ENCODE measurements at regions not wholly inside any gene's neighbourhood (a gene's known extent, or its start where the extent isn't known, plus 50 kb on each side); places are given as distances from the start of the nearest gene placed in this dataset.

DNA sequence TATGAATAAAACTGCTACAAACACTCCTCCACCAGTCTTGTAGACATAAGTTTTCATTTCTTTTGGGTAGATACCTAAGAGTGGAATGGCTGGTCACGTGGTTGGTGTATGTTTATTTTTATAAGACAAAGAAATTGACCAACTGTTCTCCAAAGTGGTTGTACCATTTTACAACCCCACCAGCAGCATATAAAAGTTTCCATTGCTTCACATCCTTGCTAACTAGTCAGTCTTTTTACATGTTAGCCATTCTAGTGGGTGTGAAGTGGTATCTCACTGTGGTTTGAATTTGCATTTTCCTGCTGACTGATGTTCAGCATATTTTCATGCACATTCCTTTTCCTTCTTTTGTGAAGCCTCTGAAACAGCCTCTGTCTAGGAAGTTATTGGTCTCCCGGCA lies 76.2 kb upstream of the ADGRG2 start (continued):
- TF ChIP-seq ZNF331 (CRISPR knock-in tag; IDR thresholded peaks at IDR 0.05; ENCODE audit: low read depth): no peak
- TF ChIP-seq ZNF114 (CRISPR knock-in tag; IDR thresholded peaks at IDR 0.05): no peak
- TF ChIP-seq NANOG (IDR thresholded peaks at IDR 0.05; ENCODE audit: borderline replicate concordance): no peak
- TF ChIP-seq, protein P1, sequence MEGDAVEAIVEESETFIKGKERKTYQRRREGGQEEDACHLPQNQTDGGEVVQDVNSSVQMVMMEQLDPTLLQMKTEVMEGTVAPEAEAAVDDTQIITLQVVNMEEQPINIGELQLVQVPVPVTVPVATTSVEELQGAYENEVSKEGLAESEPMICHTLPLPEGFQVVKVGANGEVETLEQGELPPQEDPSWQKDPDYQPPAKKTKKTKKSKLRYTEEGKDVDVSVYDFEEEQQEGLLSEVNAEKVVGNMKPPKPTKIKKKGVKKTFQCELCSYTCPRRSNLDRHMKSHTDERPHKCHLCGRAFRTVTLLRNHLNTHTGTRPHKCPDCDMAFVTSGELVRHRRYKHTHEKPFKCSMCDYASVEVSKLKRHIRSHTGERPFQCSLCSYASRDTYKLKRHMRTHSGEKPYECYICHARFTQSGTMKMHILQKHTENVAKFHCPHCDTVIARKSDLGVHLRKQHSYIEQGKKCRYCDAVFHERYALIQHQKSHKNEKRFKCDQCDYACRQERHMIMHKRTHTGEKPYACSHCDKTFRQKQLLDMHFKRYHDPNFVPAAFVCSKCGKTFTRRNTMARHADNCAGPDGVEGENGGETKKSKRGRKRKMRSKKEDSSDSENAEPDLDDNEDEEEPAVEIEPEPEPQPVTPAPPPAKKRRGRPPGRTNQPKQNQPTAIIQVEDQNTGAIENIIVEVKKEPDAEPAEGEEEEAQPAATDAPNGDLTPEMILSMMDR (conservative IDR thresholded peaks at IDR 0.05; ENCODE audit: low read depth in 2 of 2): no peak
- TF ChIP-seq EZH2phosphoT487 (IDR thresholded peaks at IDR 0.05; ENCODE audit: unreplicated experiment): no peak

DNA sequence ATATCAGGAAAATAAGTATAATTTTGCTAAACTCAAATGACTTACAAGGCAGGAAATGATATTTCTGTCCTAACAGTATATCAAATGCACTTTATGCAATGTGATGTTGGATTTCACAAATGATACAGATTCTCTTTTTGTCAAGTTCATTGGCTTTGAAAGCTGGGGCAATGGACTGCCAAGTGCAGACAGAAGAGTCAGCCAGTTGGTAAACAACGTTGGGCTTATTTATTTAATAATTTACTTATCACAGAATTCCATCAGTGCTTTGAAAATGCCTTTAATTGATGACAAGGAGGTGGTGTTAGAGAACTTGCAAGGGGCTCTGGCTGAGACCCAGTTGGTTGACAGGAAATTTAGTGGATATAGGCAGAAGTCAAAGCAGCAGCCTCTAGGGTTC lies 79.9 kb upstream of the ADGRG2 start:
- Histone ChIP-seq H3K27me3 (ENCODE audit: insufficient read depth) (no peaks in the 10 kb centered on the region), H3F3A (replicated peaks; ENCODE audit: low read depth) (no peaks in the 10 kb centered on the region), H3K79me2 (replicated peaks; ENCODE audit: insufficient read depth) (no peaks in the 10 kb centered on the region), H3K4me3 (no peak overlapping the region), H3K4me2 (no peak overlapping the region), H3K27ac (ENCODE audit: low read depth) (no peak overlapping the region), H3K36me3 (ENCODE audit: insufficient read depth) (no peaks in the 10 kb centered on the region), H2AFZ (no peak overlapping the region), H4K20me1 (replicated peaks; ENCODE audit: insufficient read depth) (no peaks in the 10 kb centered on the region), H3K4me1 (ENCODE audit: insufficient read depth) (no peaks in the 10 kb centered on the region), H3K9me2 (ENCODE audit: insufficient read depth) (no peaks in the 10 kb centered on the region)
- no peak for ATAC-seq
- Mint-ChIP-seq H3K9me3 (no peaks in the 10 kb centered on the region), H3K4me3 (no peak overlapping the region), H3K36me3 (ENCODE audit: low read depth) (no peaks in the 10 kb centered on the region), H3K27me3 (ENCODE audit: insufficient read depth, low read depth, poor library complexity) (no peaks in the 10 kb centered on the region), H3K4me1 (no peaks in the 10 kb centered on the region), H3K27ac (no peak overlapping the region)
- DNase-seq (ENCODE audit: low spot score): no peak
- TF ChIP-seq ZNF114 (CRISPR knock-in tag; IDR thresholded peaks at IDR 0.05): no peak
- no peak for TF ChIP-seq NANOG (IDR thresholded peaks at IDR 0.05; ENCODE audit: borderline replicate concordance)
- TF ChIP-seq EZH2phosphoT487 (IDR thresholded peaks at IDR 0.05; ENCODE audit: unreplicated experiment): no peak
- TF ChIP-seq JUNB (IDR thresholded peaks at IDR 0.05; ENCODE audit: unreplicated experiment): no peak
- no peak for TF ChIP-seq ZNF331 (CRISPR knock-in tag; IDR thresholded peaks at IDR 0.05; ENCODE audit: low read depth)
- TF ChIP-seq STAT1 (IDR thresholded peaks at IDR 0.05; ENCODE audit: unreplicated experiment): no peak
- no peak for TF ChIP-seq EZH2 (IDR thresholded peaks at IDR 0.05; ENCODE audit: low read depth, unreplicated experiment)
- TF ChIP-seq, protein P2, sequence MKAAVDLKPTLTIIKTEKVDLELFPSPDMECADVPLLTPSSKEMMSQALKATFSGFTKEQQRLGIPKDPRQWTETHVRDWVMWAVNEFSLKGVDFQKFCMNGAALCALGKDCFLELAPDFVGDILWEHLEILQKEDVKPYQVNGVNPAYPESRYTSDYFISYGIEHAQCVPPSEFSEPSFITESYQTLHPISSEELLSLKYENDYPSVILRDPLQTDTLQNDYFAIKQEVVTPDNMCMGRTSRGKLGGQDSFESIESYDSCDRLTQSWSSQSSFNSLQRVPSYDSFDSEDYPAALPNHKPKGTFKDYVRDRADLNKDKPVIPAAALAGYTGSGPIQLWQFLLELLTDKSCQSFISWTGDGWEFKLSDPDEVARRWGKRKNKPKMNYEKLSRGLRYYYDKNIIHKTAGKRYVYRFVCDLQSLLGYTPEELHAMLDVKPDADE (IDR thresholded peaks at IDR 0.05): no peak

DNA sequence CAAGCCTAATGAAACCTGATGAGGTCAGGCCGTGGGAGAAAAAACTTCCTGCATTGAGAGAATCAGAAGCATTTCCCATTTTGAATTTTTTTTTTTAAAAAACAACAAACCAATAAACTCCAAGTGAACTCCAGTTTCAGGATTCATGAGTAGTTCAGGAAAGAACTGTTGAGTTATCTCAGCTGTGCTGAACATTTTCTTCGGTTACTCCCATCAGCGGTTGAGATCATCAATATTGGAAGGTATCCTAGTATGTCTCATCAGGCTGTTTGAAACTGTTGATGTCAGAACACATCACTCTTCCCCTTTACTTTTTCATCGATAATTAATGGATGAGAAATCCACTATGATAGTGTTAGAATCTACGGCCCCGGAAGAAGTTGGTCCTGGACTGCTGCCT lies 82.4 kb upstream of the ADGRG2 start:
- no peaks in the 10 kb centered on the region for H3K27me3 ChIP-seq (ENCODE audit: insufficient read depth)
- no peaks in the 10 kb centered on the region for H3K36me3 ChIP-seq (ENCODE audit: insufficient read depth)
- H3K4me1 ChIP-seq (ENCODE audit: insufficient read depth): no peaks in the 10 kb centered on the region
- no peak overlapping the region for H3K4me3 Mint-ChIP-seq
- no peaks in the 10 kb centered on the region for H3K27me3 Mint-ChIP-seq (ENCODE audit: insufficient read depth, low read depth, poor library complexity)
- H3K79me2 ChIP-seq (replicated peaks; ENCODE audit: insufficient read depth): no peaks in the 10 kb centered on the region
- H3K9me2 ChIP-seq (ENCODE audit: insufficient read depth): no peaks in the 10 kb centered on the region
- no peak for ATAC-seq
- DNase-seq (ENCODE audit: low spot score): no peak
- no peak overlapping the region for H2AFZ ChIP-seq
- no peak overlapping the region for H3K4me2 ChIP-seq
- no peaks in the 10 kb centered on the region for H3K4me1 Mint-ChIP-seq
- no peaks in the 10 kb centered on the region for H4K20me1 ChIP-seq (replicated peaks; ENCODE audit: insufficient read depth)
- H3F3A ChIP-seq (replicated peaks; ENCODE audit: low read depth): no peaks in the 10 kb centered on the region
- H3K9me3 Mint-ChIP-seq: no peaks in the 10 kb centered on the region
- TF ChIP-seq EZH2phosphoT487 (IDR thresholded peaks at IDR 0.05; ENCODE audit: unreplicated experiment): no peak
- TF ChIP-seq, protein P3, sequence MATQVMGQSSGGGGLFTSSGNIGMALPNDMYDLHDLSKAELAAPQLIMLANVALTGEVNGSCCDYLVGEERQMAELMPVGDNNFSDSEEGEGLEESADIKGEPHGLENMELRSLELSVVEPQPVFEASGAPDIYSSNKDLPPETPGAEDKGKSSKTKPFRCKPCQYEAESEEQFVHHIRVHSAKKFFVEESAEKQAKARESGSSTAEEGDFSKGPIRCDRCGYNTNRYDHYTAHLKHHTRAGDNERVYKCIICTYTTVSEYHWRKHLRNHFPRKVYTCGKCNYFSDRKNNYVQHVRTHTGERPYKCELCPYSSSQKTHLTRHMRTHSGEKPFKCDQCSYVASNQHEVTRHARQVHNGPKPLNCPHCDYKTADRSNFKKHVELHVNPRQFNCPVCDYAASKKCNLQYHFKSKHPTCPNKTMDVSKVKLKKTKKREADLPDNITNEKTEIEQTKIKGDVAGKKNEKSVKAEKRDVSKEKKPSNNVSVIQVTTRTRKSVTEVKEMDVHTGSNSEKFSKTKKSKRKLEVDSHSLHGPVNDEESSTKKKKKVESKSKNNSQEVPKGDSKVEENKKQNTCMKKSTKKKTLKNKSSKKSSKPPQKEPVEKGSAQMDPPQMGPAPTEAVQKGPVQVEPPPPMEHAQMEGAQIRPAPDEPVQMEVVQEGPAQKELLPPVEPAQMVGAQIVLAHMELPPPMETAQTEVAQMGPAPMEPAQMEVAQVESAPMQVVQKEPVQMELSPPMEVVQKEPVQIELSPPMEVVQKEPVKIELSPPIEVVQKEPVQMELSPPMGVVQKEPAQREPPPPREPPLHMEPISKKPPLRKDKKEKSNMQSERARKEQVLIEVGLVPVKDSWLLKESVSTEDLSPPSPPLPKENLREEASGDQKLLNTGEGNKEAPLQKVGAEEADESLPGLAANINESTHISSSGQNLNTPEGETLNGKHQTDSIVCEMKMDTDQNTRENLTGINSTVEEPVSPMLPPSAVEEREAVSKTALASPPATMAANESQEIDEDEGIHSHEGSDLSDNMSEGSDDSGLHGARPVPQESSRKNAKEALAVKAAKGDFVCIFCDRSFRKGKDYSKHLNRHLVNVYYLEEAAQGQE (IDR thresholded peaks at IDR 0.05; ENCODE audit: unreplicated experiment): no peak
- no peak for TF ChIP-seq ZNF331 (CRISPR knock-in tag; IDR thresholded peaks at IDR 0.05; ENCODE audit: low read depth)
- TF ChIP-seq NANOG (IDR thresholded peaks at IDR 0.05; ENCODE audit: borderline replicate concordance): no peak
- TF ChIP-seq STAT1 (IDR thresholded peaks at IDR 0.05; ENCODE audit: unreplicated experiment): no peak
- TF ChIP-seq, protein P1 (conservative IDR thresholded peaks at IDR 0.05; ENCODE audit: low read depth in 2 of 2): no peak
- TF ChIP-seq POLR2AphosphoS5 (IDR thresholded peaks at IDR 0.05; ENCODE audit: low read depth): no peak
- TF ChIP-seq JUNB (IDR thresholded peaks at IDR 0.05; ENCODE audit: unreplicated experiment): no peak
- TF ChIP-seq, protein P2 (IDR thresholded peaks at IDR 0.05): no peak
- H3K4me3 ChIP-seq: no peak overlapping the region
- H3K36me3 Mint-ChIP-seq (ENCODE audit: low read depth): no peaks in the 10 kb centered on the region
- H3K27ac ChIP-seq (ENCODE audit: low read depth): no peak overlapping the region
- no peak overlapping the region for H3K27ac Mint-ChIP-seq

All from GM23338 (cell line).